Lower leg skin (tissue), 4 donors: ENCODE measurements at regions not wholly inside any gene's neighbourhood (a gene's known extent, or its start where the extent isn't known, plus 50 kb on each side); places are given as distances from the start of the nearest gene placed in this dataset.

Experiments used
- DNase-seq, 2 donors: peaks; one replicate each; pipeline ENCODE4 v3.0.0-alpha.2; 2019; ENCODE audit warnings: low spot score in 2 of 2
- H3K4me3 ChIP-seq: fragments of 200-600 bp; sonication (generic); 2 replicates; pipeline ENCODE4 v1.5.1; 2017; ENCODE audit warnings: mild to moderate bottlenecking, low read depth; ENCODE audit not compliant: poor library complexity, severe bottlenecking
- CTCF ChIP-seq, 3 donors: fragments of 450-650 bp; IDR thresholded peaks; one replicate each; pipeline ENCODE4 v1.5.1; 2016; ENCODE audit warnings: antibody characterized with exemption in 3 of 3, mild to moderate bottlenecking in 3 of 3, moderate library complexity in 2 of 3
- POLR2A ChIP-seq, 2 donors: fragments of 450-650 bp; IDR thresholded peaks; one replicate each; pipeline ENCODE4 v1.6.1; 2016 to 2017; ENCODE audit warnings: antibody characterized with exemption in 2 of 2, mild to moderate bottlenecking in 1 of 2, moderate library complexity in 1 of 2
- WGBS, 2 donors: methylation state at CpG; one replicate each; pipeline ENCODE4 v1.1.5; 2018; 5-methylcytosine and 5-hydroxymethylcytosine counted together
- intact Hi-C: fragments of 100-400 bp; cut with DNase I; formaldehyde crosslinking; loops from one replicate; pipeline ENCODE4 v1.15.0; 2023; ENCODE audit warnings: low total_unique reads

DNA sequence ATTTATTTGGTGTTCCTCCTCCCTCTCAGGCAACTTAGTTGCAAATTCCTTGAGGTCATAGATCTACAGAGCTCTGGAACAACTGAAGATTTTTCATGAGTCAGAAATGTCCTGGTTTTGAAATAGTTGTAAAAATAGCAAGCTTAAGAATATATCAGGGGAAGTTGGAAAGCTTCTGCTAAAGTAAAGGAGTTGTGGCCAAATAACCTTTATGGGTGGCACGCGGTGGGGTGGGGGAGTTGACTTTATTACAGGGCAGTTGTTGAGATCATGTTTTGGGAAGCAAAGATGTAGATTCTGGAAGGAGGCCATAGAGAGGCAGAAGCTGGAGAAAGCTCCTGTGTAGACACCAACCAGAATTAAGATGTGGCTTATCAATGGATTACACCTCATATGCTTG lies 326.0 kb upstream of the MTPN start:
- WGBS, 2 donors = 93 to 97% methylated on average over 2 of the region's 2 CpGs
- no peak overlapping the region for H3K4me3 ChIP-seq
- DNase-seq = peak in 1 of 2 donors; percentile 81
- TF ChIP-seq POLR2A (IDR thresholded peaks at IDR 0.05) = no peak
- TF ChIP-seq CTCF (IDR thresholded peaks at IDR 0.05) = no peak
- intact Hi-C loops = no loop called here

- intact Hi-C loops = no loop called here
- no peak overlapping the region for H3K4me3 ChIP-seq
- DNase-seq = no peak
- WGBS, 2 donors = 86 to 93% methylated on average over 1 of the region's 1 CpG
- TF ChIP-seq POLR2A (IDR thresholded peaks at IDR 0.05) = no peak
- TF ChIP-seq CTCF (IDR thresholded peaks at IDR 0.05) = no peak
These were observed 324.9 kb upstream of the MTPN start for GRCh38 chr7:136302049-136302448.

GRCh38 chr7:136294977-136295376 lies 317.8 kb upstream of the MTPN start:
- DNase-seq = no peak
- no peak for TF ChIP-seq CTCF (IDR thresholded peaks at IDR 0.05)
- no peak for TF ChIP-seq POLR2A (IDR thresholded peaks at IDR 0.05)
- no peak overlapping the region for H3K4me3 ChIP-seq
- 96 to 100% methylated on average over 1 of the region's 1 CpG for WGBS, 2 donors
- intact Hi-C loops = no loop called here

DNA sequence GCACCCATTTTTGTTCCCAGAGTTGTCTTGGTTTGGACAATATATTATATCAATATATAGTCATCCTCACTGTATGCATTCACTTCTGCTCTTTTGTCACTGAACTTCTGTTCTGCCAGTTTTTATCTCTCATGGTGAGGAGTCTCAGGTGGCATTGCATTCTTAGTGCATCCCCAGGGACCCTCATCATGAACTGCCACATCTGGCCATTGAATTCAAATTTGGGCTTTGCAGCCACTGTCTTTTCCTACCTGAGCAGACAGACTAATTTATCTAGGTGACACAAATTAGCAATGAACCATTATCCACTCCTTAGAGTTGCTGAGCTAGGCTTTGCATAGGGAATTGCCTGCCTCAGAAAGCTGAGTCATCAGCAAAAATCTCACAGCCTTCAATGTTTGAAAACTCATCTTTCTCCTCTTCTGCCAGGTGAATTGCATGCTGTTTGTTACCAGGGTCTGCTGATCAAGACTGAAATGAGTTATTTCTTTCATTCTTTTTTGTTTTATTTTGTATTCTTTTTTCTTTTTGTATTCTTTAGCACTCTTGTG lies 316.8 kb upstream of the MTPN start:
- TF ChIP-seq POLR2A (IDR thresholded peaks at IDR 0.05) (no peak), CTCF (IDR thresholded peaks at IDR 0.05) (no peak)
- intact Hi-C loops = no loop called here
- no peak for DNase-seq
- H3K4me3 ChIP-seq = no peak overlapping the region

- no peak overlapping the region for H3K4me3 ChIP-seq
- DNase-seq = no peak
- TF ChIP-seq POLR2A (IDR thresholded peaks at IDR 0.05) (no peak), CTCF (IDR thresholded peaks at IDR 0.05) (no peak)
- 85 to 86% methylated on average over 6 of the region's 6 CpGs for WGBS, 2 donors
- intact Hi-C loops = no loop called here
These were observed 316.1 kb upstream of the MTPN start for GRCh38 chr7:136293272-136293671.

- intact Hi-C loops = no loop called here
- no peak for DNase-seq
- TF ChIP-seq CTCF (IDR thresholded peaks at IDR 0.05) (no peak), POLR2A (IDR thresholded peaks at IDR 0.05) (no peak)
- H3K4me3 ChIP-seq = no peak overlapping the region
These were observed 315.2 kb upstream of the MTPN start for GRCh38 chr7:136292365-136292764.
